ENCODE measurements at regions not wholly inside any gene's neighbourhood (a gene's known extent, or its start where the extent isn't known, plus 50 kb on each side); places are given as distances from the start of the nearest gene placed in this dataset.

GRCh38 chr3:115348951-115349745 is 202.1 kb upstream of the ZBTB20 start:
- Mint-ChIP-seq H3K4me3 (no peak overlapping the region), H3K27me3 (ENCODE audit: low read depth) (no peaks in the 10 kb centered on the region), H3K27ac (no peak overlapping the region), H3K4me1 (peaks cover 21 to 24% of the 10 kb centered on the region in 2 experiments), H3K9me3 (peaks cover 9 to 15% of the 10 kb centered on the region in 2 experiments; a peak in 4 of 5 replicates), H3K36me3 (ENCODE audit: insufficient read depth in 1 of 3, low read depth in 3 of 3) (peaks cover 0 to 13% (median 4%) of the 10 kb centered on the region in 3 experiments; a peak in 4 of 7 replicates)
- Histone ChIP-seq H4K91ac (ENCODE audit: insufficient read length, low read depth, low read length) (no peak overlapping the region), H3K4me1 (ENCODE audit: insufficient read depth, low read length) (peaks cover 6% of the 10 kb centered on the region; the same call in 1 of the 2 replicates), H4K20me1 (ENCODE audit: control insufficient read depth, insufficient read depth, insufficient read length) (no peaks in the 10 kb centered on the region), H4K8ac (replicated peaks; ENCODE audit: insufficient read length, low read depth, low read length) (no peak overlapping the region), H3K79me1 (ENCODE audit: insufficient read depth, low read depth, low read length, poor library complexity, severe bottlenecking) (no peaks in the 10 kb centered on the region), H3K4me2 (ENCODE audit: insufficient read depth, insufficient read length, low read length) (no peak overlapping the region), H2BK5ac (ENCODE audit: insufficient read length, low read length) (no peak overlapping the region), H2AK5ac (ENCODE audit: insufficient read length, low read length) (no peak overlapping the region), H3K23me2 (ENCODE audit: insufficient read length, low read depth, low read length, poor library complexity, severe bottlenecking) (no peaks in the 10 kb centered on the region), H4K5ac (ENCODE audit: insufficient read length, low read depth, low read length) (no peak overlapping the region), H3K23ac (ENCODE audit: insufficient read length, low read depth, low read length) (no peak overlapping the region), H2BK120ac (ENCODE audit: low read depth, low read length, poor library complexity, severe bottlenecking) (no peak overlapping the region), H3K4ac (ENCODE audit: low read depth, low read length) (no peak overlapping the region), H3K56ac (ENCODE audit: insufficient read length, low read depth, low read length) (no peak overlapping the region), H3K9ac (ENCODE audit: extremely low read depth, insufficient read length, low read length) (no peak overlapping the region), H2BK15ac (ENCODE audit: low read depth, low read length) (no peak overlapping the region), H2BK20ac (ENCODE audit: low read depth, low read length, poor library complexity, severe bottlenecking) (no peak overlapping the region), H3T11ph (ENCODE audit: low read length) (no peak overlapping the region), H3K27ac (ENCODE audit: insufficient read length, low read depth, low read length) (no peak overlapping the region), H3K14ac (ENCODE audit: insufficient read depth, low read length) (no peak overlapping the region), H2BK12ac (ENCODE audit: insufficient read length, low read depth, low read length) (no peak overlapping the region), H3K27me3 (ENCODE audit: insufficient read depth, low read length) (no peaks in the 10 kb centered on the region), H3K79me2 (ENCODE audit: insufficient read depth, low read length) (no peaks in the 10 kb centered on the region), H2AFZ (ENCODE audit: low read length) (no peak overlapping the region), H3K18ac (ENCODE audit: insufficient read length, low read depth, low read length) (no peak overlapping the region), H3K9me3 (ENCODE audit: control insufficient read depth, low read depth, low read length) (no peaks in the 10 kb centered on the region)
- WGBS (ENCODE audit: extremely low coverage, insufficient read length, low lambda C conversion rate): no CpG with 5 or more reads among the region's 4 CpGs
- DNase-seq: no peak
- no peak for TF ChIP-seq CTCF (conservative IDR thresholded peaks at IDR 0.05)

All from H9 (cell line).